ENCODE measurements at regions not wholly inside any gene's neighbourhood (a gene's known extent, or its start where the extent isn't known, plus 50 kb on each side); places are given as distances from the start of the nearest gene placed in this dataset.

- no peaks in the 10 kb centered on the region for H3K4me1 ChIP-seq (ENCODE audit: low read length)
- no peak for DNase-seq
- no peak overlapping the region for H3K4me2 ChIP-seq (ENCODE audit: low read depth, low read length)
- no peak for TF ChIP-seq CTCF (IDR thresholded peaks at IDR 0.05; ENCODE audit: low read length)
- no peak for TF ChIP-seq EZH2phosphoT487 (IDR thresholded peaks at IDR 0.05; ENCODE audit: low read length)
- TF ChIP-seq EZH2 (optimal IDR thresholded peaks at IDR 0.05; ENCODE audit: low read depth, low read length): no peak
- H3K4me3 ChIP-seq (ENCODE audit: low read length): no peak overlapping the region
- no peaks in the 10 kb centered on the region for H3F3A ChIP-seq (ENCODE audit: insufficient read depth, low read length)
- no peaks in the 10 kb centered on the region for H3K9me2 ChIP-seq (replicated peaks; ENCODE audit: insufficient read depth, low read length)
- no peaks in the 10 kb centered on the region for H3K9me3 ChIP-seq (replicated peaks; ENCODE audit: insufficient read depth, low read length)
- H3K27ac ChIP-seq (ENCODE audit: low read length): no peak overlapping the region
- no peaks in the 10 kb centered on the region for H3K79me2 ChIP-seq (ENCODE audit: low read length)
- no peaks in the 10 kb centered on the region for H3K27me3 ChIP-seq (replicated peaks; ENCODE audit: insufficient read depth, low read length)
- H3K9ac ChIP-seq (ENCODE audit: low read length): no peak overlapping the region
- H4K20me1 ChIP-seq (ENCODE audit: insufficient read depth, low read length): no peaks in the 10 kb centered on the region
- H3K36me3 ChIP-seq (replicated peaks; ENCODE audit: insufficient read depth, low read length): no peaks in the 10 kb centered on the region
- no peak overlapping the region for H2AFZ ChIP-seq (ENCODE audit: low read length)
Measured at GRCh38 chr6:66808771-66809170, 1101.7 kb upstream of the EYS start.

DNA sequence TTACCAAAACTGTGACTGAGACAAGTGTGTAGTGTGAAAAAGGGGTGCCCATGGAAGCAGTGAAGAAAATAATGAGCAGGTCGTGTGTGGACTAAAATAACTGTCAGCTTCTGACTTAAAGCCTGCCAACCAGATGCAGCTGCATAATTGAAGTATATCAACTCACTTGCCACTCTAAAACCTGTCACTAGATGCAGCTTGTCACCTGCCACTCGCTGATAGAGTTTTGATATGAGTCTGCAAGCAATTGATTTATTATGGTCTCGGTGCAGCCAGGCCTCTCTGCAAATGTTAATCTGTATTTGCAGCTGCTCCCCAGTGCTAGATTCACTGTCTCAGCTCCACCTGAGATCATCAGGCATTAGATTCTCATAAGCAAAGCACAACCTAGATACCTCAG is 1090.0 kb upstream of the EYS start:
- Histone ChIP-seq H3K27me3 (replicated peaks; ENCODE audit: insufficient read depth, low read length) (no peaks in the 10 kb centered on the region), H3K4me3 (ENCODE audit: low read length) (no peak overlapping the region), H3K9me2 (replicated peaks; ENCODE audit: insufficient read depth, low read length) (no peaks in the 10 kb centered on the region), H3K9ac (ENCODE audit: low read length) (no peak overlapping the region), H3K36me3 (replicated peaks; ENCODE audit: insufficient read depth, low read length) (no peaks in the 10 kb centered on the region), H3F3A (ENCODE audit: insufficient read depth, low read length) (no peaks in the 10 kb centered on the region), H3K4me2 (ENCODE audit: low read depth, low read length) (no peak overlapping the region), H3K79me2 (ENCODE audit: low read length) (no peaks in the 10 kb centered on the region), H3K9me3 (replicated peaks; ENCODE audit: insufficient read depth, low read length) (no peaks in the 10 kb centered on the region), H4K20me1 (ENCODE audit: insufficient read depth, low read length) (no peaks in the 10 kb centered on the region), H2AFZ (ENCODE audit: low read length) (no peak overlapping the region), H3K4me1 (ENCODE audit: low read length) (peaks cover 7% of the 10 kb centered on the region; the same call in 1 of the 2 replicates), H3K27ac (ENCODE audit: low read length) (no peak overlapping the region)
- DNase-seq: no peak
- TF ChIP-seq CTCF (IDR thresholded peaks at IDR 0.05; ENCODE audit: low read length) (no peak), EZH2phosphoT487 (IDR thresholded peaks at IDR 0.05; ENCODE audit: low read length) (no peak), EZH2 (optimal IDR thresholded peaks at IDR 0.05; ENCODE audit: low read depth, low read length) (no peak)

DNA sequence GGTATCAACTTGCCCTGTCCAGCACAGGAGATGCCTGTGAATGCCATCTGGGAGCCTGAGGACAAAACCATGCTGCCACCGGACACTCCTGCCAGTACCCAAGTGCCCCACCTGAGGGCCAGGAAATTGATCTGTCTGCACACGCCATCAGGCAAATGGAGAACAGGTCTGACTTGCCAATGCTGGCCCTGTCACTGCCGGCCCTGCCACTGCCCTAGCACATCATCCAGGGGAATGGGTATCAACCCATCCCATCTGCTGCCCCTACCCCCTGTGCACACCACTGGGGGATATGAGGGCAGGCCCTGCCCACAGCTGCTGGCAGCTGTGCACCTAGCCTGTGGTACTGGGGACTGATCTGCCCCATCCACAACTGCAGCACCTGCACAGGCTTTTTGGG is 1081.6 kb upstream of the EYS start:
- H4K20me1 ChIP-seq (ENCODE audit: insufficient read depth, low read length): no peaks in the 10 kb centered on the region
- H3K27me3 ChIP-seq (replicated peaks; ENCODE audit: insufficient read depth, low read length): no peaks in the 10 kb centered on the region
- no peak overlapping the region for H3K27ac ChIP-seq (ENCODE audit: low read length)
- H3F3A ChIP-seq (ENCODE audit: insufficient read depth, low read length): no peaks in the 10 kb centered on the region
- no peak overlapping the region for H2AFZ ChIP-seq (ENCODE audit: low read length)
- no peak overlapping the region for H3K9ac ChIP-seq (ENCODE audit: low read length)
- TF ChIP-seq EZH2 (optimal IDR thresholded peaks at IDR 0.05; ENCODE audit: low read depth, low read length) (no peak), EZH2phosphoT487 (IDR thresholded peaks at IDR 0.05; ENCODE audit: low read length) (no peak), CTCF (IDR thresholded peaks at IDR 0.05; ENCODE audit: low read length) (no peak)
- no peaks in the 10 kb centered on the region for H3K9me3 ChIP-seq (replicated peaks; ENCODE audit: insufficient read depth, low read length)
- H3K36me3 ChIP-seq (replicated peaks; ENCODE audit: insufficient read depth, low read length): no peaks in the 10 kb centered on the region
- H3K4me2 ChIP-seq (ENCODE audit: low read depth, low read length): no peak overlapping the region
- no peak for DNase-seq
- H3K4me3 ChIP-seq (ENCODE audit: low read length): no peak overlapping the region
- H3K79me2 ChIP-seq (ENCODE audit: low read length): no peaks in the 10 kb centered on the region
- H3K9me2 ChIP-seq (replicated peaks; ENCODE audit: insufficient read depth, low read length): no peaks in the 10 kb centered on the region
- no peaks in the 10 kb centered on the region for H3K4me1 ChIP-seq (ENCODE audit: low read length)
